Kidney glomerular epithelial cell (primary cell): ENCODE measurements at regions not wholly inside any gene's neighbourhood (a gene's known extent, or its start where the extent isn't known, plus 50 kb on each side); places are given as distances from the start of the nearest gene placed in this dataset.

ENCODE experiments used
- DNase-seq: peaks from one replicate; lab custom pipeline; 2025; lab: John Stamatoyannopoulos, UW

GRCh38 chr22:48696371-48696770 is 1131.3 kb downstream of the BRD1 start:
- DNase-seq = no peak

DNA sequence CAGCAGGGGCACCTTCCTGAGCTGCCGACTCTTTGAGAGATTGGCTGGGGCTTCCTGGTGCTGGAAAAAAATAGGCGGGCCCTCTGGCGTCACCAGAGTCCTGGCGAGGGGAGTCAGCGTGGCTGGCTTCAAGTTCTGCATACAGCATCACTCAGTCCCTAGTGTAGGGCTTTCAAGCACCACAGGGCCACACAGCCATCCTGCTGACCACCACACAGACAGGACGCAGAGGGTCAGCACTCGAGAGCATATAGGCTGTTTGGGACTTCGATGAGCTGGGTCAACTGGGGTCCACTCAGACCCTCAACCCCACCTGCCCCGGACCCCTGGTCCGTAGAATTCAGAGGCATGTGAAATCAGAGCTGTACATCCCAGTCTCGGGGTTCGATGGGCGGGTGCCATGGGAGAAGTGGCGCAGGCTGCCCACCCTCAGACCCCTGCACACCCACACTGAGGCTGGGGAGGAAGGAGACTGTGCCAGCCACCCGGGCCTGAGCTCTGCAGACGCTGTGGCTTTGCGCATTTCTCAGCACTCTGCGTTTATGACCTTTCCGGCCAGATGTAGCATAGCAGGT is 1131.9 kb downstream of the BRD1 start:
- no peak for DNase-seq

- DNase-seq = no peak
Observed at GRCh38 chr22:48695251-48695650, 1132.4 kb downstream of the BRD1 start.

DNA sequence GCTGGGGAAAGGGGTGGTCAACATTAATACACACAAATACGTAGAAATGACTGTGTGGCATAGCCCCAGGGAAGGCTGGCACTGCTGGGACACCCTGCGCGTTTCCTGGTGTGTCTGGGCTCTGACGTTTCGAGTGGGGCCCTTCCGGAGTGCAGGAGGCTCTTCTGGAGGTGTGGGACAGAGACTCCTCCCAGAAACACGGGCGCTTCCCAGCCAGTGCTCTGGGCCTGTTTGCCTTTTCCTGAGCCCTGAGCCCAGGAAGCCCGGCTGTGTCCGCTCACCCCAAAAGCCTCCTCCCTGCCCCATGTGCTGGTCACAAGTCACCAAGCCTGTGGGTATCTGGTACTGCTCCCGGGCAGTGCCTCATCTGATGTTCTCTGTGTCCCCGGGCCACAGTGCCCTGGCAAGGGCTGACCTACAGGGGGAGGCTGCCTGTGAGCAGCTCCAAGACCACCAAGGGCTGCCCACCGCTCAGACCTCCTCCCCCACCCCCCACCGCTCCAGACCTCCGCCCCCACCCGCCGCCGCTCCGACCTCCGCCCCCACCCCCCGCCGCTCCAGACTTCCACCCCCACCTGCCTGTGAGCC is 1133.3 kb downstream of the BRD1 start:
- DNase-seq = no peak

GRCh38 chr22:48693377-48694135 is 1134.1 kb downstream of the BRD1 start:
- DNase-seq = no peak

GRCh38 chr22:48692734-48693376 is 1134.8 kb downstream of the BRD1 start:
- no peak for DNase-seq

- DNase-seq = no peak
Observed at GRCh38 chr22:48691431-48691851, 1136.2 kb downstream of the BRD1 start.

- DNase-seq = no peak
Observed at GRCh38 chr22:48690583-48691317, 1136.9 kb downstream of the BRD1 start.

DNA sequence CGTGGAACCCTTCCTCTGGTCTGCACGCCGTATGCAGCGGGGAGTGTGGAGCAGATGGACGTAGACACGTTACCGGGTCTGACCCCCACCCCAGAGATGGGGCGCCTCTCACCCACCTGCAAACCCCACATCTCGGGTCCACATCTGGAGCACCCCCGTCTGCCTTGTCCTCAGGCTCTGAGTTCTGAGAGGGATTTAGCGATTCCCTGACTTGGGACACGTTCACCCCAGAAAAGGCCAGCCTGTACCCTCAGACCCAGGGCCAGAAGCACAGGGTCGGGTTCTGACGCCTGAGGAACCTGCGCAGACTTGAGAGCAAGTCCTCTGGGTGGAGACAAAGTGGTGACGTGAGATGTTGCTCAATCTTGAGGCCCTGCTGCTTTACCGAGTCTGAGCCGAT is 1138.5 kb downstream of the BRD1 start:
- no peak for DNase-seq

- DNase-seq = no peak
Observed at GRCh38 chr22:48688366-48688765, 1139.3 kb downstream of the BRD1 start.

- no peak for DNase-seq
Observed at GRCh38 chr22:48687606-48688005, 1140.1 kb downstream of the BRD1 start.

GRCh38 chr22:48686694-48687302 is 1140.9 kb downstream of the BRD1 start:
- DNase-seq = no peak

GRCh38 chr22:48685767-48686166 is 1141.9 kb downstream of the BRD1 start:
- no peak for DNase-seq

DNA sequence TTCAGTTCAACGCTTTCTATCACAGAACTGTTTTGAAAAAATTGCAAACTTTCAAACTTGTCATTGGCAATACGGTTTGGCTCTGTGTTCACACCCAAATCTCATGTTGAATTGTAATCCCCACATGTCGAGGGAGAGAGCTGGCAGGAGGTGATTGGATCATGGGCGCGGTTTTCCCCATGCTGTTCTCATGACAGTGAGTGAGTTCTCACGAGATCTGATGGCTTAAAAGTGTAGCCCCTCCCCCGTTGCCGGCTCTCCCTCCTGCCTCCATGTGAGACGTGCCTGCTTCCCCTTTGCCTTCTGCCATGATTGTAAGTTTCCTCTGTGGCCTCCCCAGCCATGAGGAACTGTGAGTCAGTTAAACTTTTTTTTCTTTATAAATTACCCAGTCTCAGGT is 1144.0 kb downstream of the BRD1 start:
- DNase-seq = no peak

- no peak for DNase-seq
Observed at GRCh38 chr22:48682504-48682903, 1145.2 kb downstream of the BRD1 start.

DNA sequence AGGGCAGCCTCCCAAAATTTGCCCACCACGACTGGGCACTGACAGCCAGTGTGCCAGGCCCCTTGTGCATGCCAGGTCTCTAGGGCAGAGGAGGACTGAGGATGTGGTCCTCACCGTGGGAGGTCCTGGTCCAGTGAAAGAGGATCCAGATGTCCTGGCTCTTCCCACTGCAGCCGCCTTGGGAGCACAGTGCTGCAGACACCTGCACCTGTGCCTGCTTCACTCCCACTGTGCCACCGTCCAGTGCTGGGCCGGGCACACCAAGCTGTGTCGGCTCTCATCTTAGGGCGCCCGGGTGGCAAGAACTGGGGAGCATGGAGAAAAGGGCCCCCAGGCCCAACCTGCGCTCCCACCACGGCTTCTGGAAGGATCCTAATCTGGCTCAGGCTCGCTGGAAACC is 1147.1 kb downstream of the BRD1 start:
- DNase-seq = no peak

GRCh38 chr22:48679656-48680555 is 1147.8 kb downstream of the BRD1 start:
- no peak for DNase-seq

DNA sequence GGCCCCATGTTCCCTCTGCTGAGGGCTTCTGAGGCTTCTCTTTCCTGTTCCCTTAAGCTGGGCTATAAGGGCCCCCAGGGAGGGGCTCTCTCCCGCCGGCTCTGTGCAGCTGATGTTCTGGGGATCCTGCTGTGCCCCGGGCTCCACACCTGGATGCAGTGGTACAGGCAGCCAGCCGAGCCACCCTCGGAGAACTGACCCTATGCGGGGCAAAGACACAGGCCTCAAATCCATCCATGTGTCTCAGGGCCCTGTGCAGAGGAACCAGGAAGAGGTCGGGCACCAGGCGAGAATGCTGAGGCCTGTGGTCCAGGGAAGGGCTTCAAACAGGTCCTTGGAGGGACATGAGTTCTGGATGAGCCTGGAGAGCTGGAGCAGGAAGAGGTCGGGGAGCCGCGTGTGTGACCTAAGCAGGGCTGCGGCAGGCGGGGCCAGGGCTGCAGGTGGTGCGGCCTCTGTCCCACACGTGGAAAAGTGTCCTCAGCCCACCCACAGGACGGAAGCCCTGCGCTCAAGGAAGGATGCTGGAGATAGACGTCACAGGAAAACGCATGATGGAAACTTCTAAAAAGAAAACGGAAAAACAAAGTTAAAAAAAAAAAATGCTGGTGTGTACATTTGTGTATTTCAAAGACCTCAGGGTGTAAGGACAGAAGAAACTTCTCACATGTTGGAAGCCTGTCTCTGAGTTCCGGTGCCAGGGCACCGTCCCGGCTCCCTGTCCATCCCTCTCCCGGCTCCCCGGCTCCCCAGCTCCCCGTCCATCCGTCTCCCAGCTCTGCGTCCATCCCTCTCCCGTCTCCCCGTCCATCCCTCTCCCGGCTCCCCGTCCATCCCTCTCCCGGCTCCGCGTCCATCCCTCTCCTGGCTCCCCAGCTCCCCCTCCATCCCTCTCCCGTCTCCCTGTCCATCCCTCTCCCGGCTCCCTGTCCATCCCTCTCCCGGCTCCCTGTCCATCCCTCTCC is 1149.2 kb downstream of the BRD1 start:
- DNase-seq = no peak

DNA sequence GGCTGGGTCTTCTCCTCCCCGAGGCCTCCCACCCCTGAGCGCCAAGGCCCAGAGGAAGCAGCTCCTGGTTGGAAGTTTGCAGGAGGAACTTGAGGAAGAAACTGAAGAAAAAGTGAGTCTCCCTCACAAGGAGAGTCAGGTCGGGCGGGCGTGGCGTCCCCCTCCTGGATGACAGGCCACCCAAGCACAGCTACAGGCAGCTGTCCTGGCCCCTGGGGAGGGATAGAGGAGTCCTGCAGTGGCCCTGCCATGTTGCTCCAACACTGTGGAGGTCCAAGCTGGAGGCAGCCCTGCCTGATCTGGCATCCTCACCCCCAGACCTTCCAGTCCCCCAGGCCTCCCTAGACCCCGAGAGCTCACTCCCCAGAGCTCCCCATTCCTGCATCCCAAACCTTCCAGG is 1150.1 kb downstream of the BRD1 start:
- no peak for DNase-seq

DNA sequence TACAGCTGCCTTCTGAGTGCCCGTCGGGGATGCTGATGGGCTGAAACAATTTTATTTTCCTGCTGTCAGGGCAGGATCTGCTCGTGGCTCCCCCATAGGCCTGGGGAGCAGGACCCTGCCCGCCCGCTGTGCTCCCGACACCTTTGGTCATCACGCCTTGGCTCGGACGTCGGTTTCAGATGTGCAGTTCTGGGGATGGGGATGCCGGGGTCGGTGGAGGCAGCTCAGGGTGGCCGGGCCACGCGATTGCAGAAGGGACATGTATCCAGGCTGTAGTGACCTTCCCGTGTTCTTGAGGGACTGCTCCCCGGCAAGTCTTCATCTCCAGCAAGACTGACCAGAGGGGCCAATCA is 1150.5 kb downstream of the BRD1 start:
- no peak for DNase-seq
